BJ (cell line): ENCODE measurements at regions not wholly inside any gene's neighbourhood (a gene's known extent, or its start where the extent isn't known, plus 50 kb on each side); places are given as distances from the start of the nearest gene placed in this dataset.

Experiments used
- CTCF ChIA-PET: fragments of 350-600 bp; formaldehyde crosslinking; extraction: SDS; loops from one replicate; lab custom pipeline; 2021; ENCODE audit warnings: antibody characterized with exemption, inconsistent platforms; lab: Yijun Ruan, JAX
- POLR2A ChIA-PET: fragments of 300-600 bp; sonication (Branson Sonifier 250); formaldehyde crosslinking; extraction: SDS; loops from one replicate; lab custom pipeline; 2021; ENCODE audit warnings: antibody characterized with exemption; lab: Charles Lee
- DNase-seq: peaks from one replicate; pipeline ENCODE4 v3.0.0-alpha.2; 2011; ENCODE audit warnings: low read depth
- H3K27me3 ChIP-seq: 2 replicates; pipeline ENCODE4 v1.6.0; 2011; ENCODE audit warnings: low read length; ENCODE audit not compliant: control insufficient read depth, insufficient read depth
- H3K36me3 ChIP-seq: 2 replicates; pipeline ENCODE4 v1.5.1; 2011; ENCODE audit warnings: low read length; ENCODE audit not compliant: control insufficient read depth, insufficient read depth
- H3K4me3 ChIP-seq: 2 replicates; pipeline ENCODE4 v1.5.1; 2011; ENCODE audit warnings: low read depth, mild to moderate bottlenecking, control low read depth, low read length
- CTCF ChIP-seq: IDR thresholded peaks from 2 replicates; pipeline ENCODE4 v1.5.1; 2011; ENCODE audit warnings: low read depth, mild to moderate bottlenecking, control low read depth, inconsistent platforms, low read length, moderate library complexity; ENCODE audit not compliant: insufficient read depth

DNA sequence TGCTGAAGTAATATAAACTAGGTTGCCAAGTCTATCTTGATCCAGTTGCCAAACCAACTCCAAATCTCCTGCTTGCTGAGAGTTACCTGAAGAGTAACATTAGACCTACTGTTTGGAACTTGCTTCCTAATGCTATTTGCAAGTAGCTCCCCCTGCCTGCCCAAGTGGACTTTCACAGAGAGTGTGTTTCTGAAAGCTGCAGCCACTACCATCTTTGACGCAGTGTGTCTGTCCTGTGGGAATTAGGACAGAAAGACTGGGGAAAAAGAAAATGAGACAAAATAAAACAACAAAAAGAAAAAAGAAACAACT, 195.0 kb upstream of the HS3ST1 start:
- CTCF ChIA-PET: no interaction called here
- POLR2A ChIA-PET: no interaction called here

DNA sequence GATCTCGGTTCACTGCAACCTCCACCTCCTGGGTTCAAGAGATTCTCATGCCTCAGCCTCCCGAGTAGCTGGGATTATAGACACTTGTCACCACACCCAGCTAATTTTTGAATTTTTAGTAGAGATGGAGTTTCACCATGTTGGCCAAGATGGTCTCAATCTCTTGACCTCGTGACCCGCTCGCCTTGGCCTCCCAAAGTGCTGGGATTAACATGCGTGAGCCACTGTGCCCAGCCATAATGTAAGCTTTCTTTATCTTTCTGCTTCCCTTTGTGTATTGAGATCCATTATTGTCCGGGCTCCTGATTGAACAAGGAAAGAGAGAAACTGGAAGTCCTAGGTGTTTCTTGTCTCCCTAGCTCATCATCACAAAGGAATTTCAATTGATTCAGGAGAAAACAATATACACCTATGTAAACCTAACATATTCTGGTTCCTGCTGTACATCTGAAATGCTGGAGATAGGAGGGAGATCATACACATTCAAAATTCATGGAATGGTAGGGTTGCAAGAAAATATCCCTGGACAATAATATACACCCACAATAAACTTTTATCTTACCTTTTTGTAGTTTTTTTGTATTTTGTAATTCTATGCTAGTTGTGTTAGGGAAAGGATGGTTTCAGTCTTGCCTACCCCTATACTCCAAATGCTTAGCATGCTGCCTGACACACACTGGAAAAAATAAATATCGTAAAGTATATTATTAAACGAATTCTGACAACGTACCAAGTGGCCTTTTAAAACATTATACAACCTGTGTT, 194.4 kb upstream of the HS3ST1 start:
- Histone ChIP-seq H3K4me3 (no peak overlapping the region), H3K27me3 (no peaks in the 10 kb centered on the region), H3K36me3 (no peaks in the 10 kb centered on the region)
- DNase-seq: no peak
- ChIA-PET POLR2A (no interaction called here), CTCF (no interaction called here)
- no peak for TF ChIP-seq CTCF

More for the DNA sequence above, 195.0 kb upstream of the HS3ST1 start:
- H3K27me3 ChIP-seq: no peaks in the 10 kb centered on the region
- TF ChIP-seq CTCF: no peak
- H3K4me3 ChIP-seq: no peak overlapping the region
- DNase-seq: no peak
- no peaks in the 10 kb centered on the region for H3K36me3 ChIP-seq

DNA sequence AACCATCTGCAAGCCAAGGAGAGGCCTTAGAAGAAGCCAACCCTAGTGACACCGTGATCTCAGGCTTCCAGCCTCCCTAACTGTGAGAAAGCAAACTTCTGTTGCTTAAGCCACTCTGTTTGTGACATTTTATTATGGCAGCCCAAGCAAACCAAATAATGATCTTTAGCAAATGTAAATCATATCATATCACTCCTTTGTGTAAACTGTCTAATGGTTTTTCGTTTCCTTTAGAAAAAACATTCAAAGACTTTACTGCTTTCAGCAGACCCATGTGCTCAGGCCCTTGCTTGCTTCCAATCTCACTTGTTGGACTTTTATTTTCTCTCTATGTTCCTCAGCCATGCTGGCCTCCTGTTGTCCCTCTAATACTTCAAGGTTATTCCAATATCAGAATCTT, 192.2 kb upstream of the HS3ST1 start:
- no peaks in the 10 kb centered on the region for H3K27me3 ChIP-seq
- CTCF ChIA-PET: interaction anchor here (0.6 kb wide), 1 partner anchor 362 kb away, joined by 3 read pairs; no protein-coding TSS in a partner anchor
- no peaks in the 10 kb centered on the region for H3K36me3 ChIP-seq
- no peak overlapping the region for H3K4me3 ChIP-seq
- no peak for TF ChIP-seq CTCF
- POLR2A ChIA-PET: no interaction called here
- no peak for DNase-seq

DNA sequence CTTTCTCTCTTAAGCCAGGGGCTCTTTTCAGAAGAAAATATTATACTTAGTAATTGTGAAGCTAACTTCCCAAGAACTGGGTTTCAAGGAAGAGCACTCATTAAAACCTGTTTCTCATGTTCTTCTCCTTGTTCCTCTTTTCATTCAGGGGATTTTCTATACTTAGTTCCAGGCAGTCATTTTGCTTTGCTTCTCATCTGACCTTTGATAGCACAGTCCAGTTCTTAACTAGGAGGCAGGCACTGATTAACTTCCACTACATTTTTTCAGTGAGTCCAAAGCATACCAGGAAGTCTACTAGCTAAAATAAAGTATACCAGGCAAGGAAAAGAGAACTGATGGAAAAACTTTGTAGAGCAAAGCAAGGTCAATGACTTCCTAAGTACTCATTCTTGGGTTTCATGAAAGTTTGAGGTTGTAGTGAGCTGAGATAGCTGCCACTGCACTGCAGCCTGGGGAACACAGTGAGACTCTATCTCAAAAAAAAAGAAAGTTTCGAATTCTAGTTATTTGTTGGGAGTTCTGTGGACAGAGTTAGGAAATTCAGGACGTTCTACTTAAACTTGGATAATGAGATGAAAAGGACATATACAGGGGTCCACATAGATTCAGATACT, 190.1 kb upstream of the HS3ST1 start:
- H3K27me3 ChIP-seq: no peaks in the 10 kb centered on the region
- POLR2A ChIA-PET: no interaction called here
- no peak overlapping the region for H3K4me3 ChIP-seq
- no peak for TF ChIP-seq CTCF
- DNase-seq: no peak
- CTCF ChIA-PET: no interaction called here
- H3K36me3 ChIP-seq: no peaks in the 10 kb centered on the region

- DNase-seq: no peak
- H3K27me3 ChIP-seq: no peaks in the 10 kb centered on the region
- no peak for TF ChIP-seq CTCF
- no peaks in the 10 kb centered on the region for H3K36me3 ChIP-seq
- no peak overlapping the region for H3K4me3 ChIP-seq
- ChIA-PET POLR2A (no interaction called here), CTCF (no interaction called here)
Observed at GRCh38 chr4:11616856-11617255, 188.2 kb upstream of the HS3ST1 start.
